Vagina (tissue), 2 donors: ENCODE measurements at regions not wholly inside any gene's neighbourhood (a gene's known extent, or its start where the extent isn't known, plus 50 kb on each side); places are given as distances from the start of the nearest gene placed in this dataset.

Source experiments
- POLR2A ChIP-seq, 2 donors: fragments of 450-650 bp; IDR thresholded peaks; one replicate each; pipeline ENCODE4 v1.6.1; 2017; ENCODE audit warnings: antibody characterized with exemption in 2 of 2, mild to moderate bottlenecking in 2 of 2, moderate library complexity in 2 of 2
- POLR2AphosphoS5 ChIP-seq, 2 donors: sonication (generic); formaldehyde crosslinking; IDR thresholded peaks; one replicate each; pipeline ENCODE4 v1.9.0; 2017; ENCODE audit warnings: antibody characterized with exemption in 2 of 2, mild to moderate bottlenecking in 2 of 2, low read depth in 1 of 2; ENCODE audit not compliant: insufficient read depth in 1 of 2
- TF ChIP-seq, protein P1 (sequence below), 3 experiments: fragments of 450-650 bp in 2 of 3; fragments of 200-600 bp in 1 of 3; sonication (generic) in 1 of 3; IDR thresholded peaks; one replicate each; pipeline ENCODE4 v1.5.1; 2017 to 2019; ENCODE audit warnings: antibody characterized with exemption in 3 of 3, mild to moderate bottlenecking in 2 of 3, moderate library complexity in 2 of 3

DNA sequence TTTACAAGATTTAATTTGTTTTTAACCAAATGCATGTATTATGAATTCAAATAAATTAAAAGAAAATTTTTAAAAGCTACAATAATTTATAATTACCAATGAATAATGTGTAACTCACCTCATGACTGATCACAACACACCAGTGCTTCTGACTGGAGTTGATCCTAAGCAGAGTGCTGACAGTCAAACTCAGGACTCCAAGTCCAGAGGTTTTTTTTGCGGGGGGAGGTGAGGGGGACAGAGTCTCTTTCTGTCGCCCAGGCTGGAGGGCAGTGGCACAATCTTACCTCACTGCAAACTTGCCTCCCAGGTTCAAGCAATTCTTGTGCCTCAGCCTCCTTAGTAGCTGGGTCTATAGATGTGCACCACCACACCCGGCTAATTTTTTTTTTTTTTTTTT, 71.0 kb upstream of the MELK start:
- TF ChIP-seq, protein P1, sequence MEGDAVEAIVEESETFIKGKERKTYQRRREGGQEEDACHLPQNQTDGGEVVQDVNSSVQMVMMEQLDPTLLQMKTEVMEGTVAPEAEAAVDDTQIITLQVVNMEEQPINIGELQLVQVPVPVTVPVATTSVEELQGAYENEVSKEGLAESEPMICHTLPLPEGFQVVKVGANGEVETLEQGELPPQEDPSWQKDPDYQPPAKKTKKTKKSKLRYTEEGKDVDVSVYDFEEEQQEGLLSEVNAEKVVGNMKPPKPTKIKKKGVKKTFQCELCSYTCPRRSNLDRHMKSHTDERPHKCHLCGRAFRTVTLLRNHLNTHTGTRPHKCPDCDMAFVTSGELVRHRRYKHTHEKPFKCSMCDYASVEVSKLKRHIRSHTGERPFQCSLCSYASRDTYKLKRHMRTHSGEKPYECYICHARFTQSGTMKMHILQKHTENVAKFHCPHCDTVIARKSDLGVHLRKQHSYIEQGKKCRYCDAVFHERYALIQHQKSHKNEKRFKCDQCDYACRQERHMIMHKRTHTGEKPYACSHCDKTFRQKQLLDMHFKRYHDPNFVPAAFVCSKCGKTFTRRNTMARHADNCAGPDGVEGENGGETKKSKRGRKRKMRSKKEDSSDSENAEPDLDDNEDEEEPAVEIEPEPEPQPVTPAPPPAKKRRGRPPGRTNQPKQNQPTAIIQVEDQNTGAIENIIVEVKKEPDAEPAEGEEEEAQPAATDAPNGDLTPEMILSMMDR (IDR thresholded peaks at IDR 0.05) = no peak
- TF ChIP-seq POLR2A (IDR thresholded peaks at IDR 0.05) = no peak
- TF ChIP-seq POLR2AphosphoS5 (IDR thresholded peaks at IDR 0.05; ENCODE audit: insufficient read depth in 1 of 2, low read depth in 1 of 2) = no peak
